Dendritic cell treated with granulocyte-macrophage colony-stimulating factor and Interleukin-4, amounts not matched to agents 40 ng/mL and 50 ng/mL, for 4 days (primary cell): ENCODE measurements at regions not wholly inside any gene's neighbourhood (a gene's known extent, or its start where the extent isn't known, plus 50 kb on each side); places are given as distances from the start of the nearest gene placed in this dataset.
"Not testable (repeated sequence)": the region's sequence is repeated elsewhere in the genome, so short reads cannot be mapped to it uniquely, and the experiment has no call there.

Experiments used
- H3K27ac Mint-ChIP-seq: one replicate; pipeline ENCODE4 v1.8.0; 2022; ENCODE audit warnings: mild to moderate bottlenecking, mixed read lengths
- H3K27me3 Mint-ChIP-seq: one replicate; pipeline ENCODE4 v1.8.0; 2022; ENCODE audit warnings: mild to moderate bottlenecking, mixed read lengths
- H3K36me3 Mint-ChIP-seq: one replicate; pipeline ENCODE4 v1.8.0; 2022; ENCODE audit warnings: low read depth, mixed read lengths
- H3K4me1 Mint-ChIP-seq: one replicate; pipeline ENCODE4 v1.8.0; 2022; ENCODE audit warnings: low read depth, mixed read lengths
- H3K4me3 Mint-ChIP-seq: one replicate; pipeline ENCODE4 v1.8.0; 2022; ENCODE audit warnings: mild to moderate bottlenecking, moderate library complexity, mixed read lengths
- H3K9me3 Mint-ChIP-seq: one replicate; pipeline ENCODE4 v1.8.0; 2022; ENCODE audit warnings: mixed read lengths
- intact Hi-C: fragments of 100-400 bp; cut with micrococcal nuclease; formaldehyde crosslinking; loops from one replicate; pipeline ENCODE4 v1.15.0; 2022

- no peaks in the 10 kb centered on the region for H3K4me1 Mint-ChIP-seq
- H3K27me3 Mint-ChIP-seq = no peaks in the 10 kb centered on the region
- peaks cover 9% of the 10 kb centered on the region for H3K9me3 Mint-ChIP-seq
- H3K27ac Mint-ChIP-seq = no peak overlapping the region
- H3K36me3 Mint-ChIP-seq = no peaks in the 10 kb centered on the region
- intact Hi-C loops = no loop called here
- no peak overlapping the region for H3K4me3 Mint-ChIP-seq
These were observed 184.2 kb upstream of the CHODL start for GRCh38 chr21:18060402-18060801.

DNA sequence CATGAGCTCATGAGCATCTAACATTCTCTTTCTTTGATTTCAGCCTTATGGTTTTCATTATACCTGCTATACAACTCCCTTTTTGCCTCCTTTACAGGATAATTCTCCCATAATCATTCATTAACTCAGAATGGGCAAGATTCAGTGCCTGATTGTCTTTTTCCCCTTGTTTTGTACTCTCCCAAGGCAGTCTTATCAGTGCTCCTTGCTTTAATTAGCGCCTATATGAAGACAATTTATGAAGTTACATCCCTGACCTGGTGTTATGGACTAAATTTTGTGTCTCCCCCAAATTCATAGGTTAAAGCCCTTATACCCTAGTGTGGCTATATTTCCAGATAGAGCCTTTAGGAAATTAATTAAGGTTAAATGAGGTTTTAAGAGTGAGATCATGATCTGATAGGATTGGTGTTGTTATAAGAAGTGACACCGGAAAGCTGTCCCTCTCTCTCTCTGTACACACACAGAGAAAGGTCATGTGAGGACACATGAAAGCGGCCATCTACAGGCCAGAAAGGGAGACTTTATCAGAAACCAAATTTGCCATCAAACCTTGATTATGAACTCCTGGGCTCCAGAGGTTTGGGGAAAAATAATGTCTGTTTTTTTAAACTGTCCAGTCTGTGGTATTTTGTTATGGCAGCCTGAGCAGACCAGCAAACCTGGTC is 185.8 kb upstream of the CHODL start:
- H3K36me3 Mint-ChIP-seq = no peaks in the 10 kb centered on the region
- peaks cover 9% of the 10 kb centered on the region for H3K9me3 Mint-ChIP-seq
- H3K4me1 Mint-ChIP-seq = no peaks in the 10 kb centered on the region
- H3K27me3 Mint-ChIP-seq = no peaks in the 10 kb centered on the region
- intact Hi-C loops = no loop called here
- no peak overlapping the region for H3K4me3 Mint-ChIP-seq
- H3K27ac Mint-ChIP-seq = no peak overlapping the region

DNA sequence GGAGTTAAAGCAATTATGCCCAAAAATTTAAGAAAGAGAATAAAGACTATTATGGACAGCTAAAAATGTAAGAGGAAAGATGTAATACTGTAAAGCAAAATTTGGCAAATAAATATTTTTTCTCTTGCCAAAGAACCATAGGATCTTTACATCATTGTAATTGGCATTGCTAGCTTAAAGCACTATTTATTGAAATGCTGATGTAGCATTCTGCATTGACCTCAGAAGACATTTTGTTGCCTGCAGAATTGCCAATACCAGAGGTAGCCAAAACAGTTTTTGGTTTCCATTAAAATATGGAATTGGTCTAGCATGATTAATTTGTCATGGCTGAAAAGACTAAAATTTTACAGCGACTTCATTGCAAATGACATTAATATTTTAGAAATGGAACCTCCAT is 191.5 kb upstream of the CHODL start:
- Mint-ChIP-seq H3K4me1 (no peaks in the 10 kb centered on the region), H3K27me3 (no peaks in the 10 kb centered on the region), H3K4me3 (no peak overlapping the region), H3K27ac (no peak overlapping the region), H3K9me3 (no peaks in the 10 kb centered on the region), H3K36me3 (no peaks in the 10 kb centered on the region)
- intact Hi-C loops = no loop called here

DNA sequence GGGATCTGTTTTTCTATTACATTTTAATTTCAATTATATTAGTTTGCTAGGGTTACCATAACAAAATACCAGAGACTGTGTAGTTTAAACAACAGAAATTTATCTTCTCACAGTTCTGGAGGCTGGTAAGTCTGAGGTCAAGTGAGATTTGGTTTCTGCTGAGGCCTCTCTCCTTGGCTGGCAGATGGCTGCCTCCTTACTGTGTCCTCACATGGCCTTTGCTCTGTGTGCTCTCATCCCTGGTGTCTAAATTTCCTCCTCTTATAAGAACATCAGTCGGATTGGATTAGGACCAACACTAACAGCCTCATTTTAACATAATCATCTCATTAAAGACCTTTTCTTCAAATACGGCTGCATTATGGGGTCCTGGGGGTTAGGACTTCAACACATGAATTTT is 195.2 kb upstream of the CHODL start:
- Mint-ChIP-seq H3K36me3 (no peaks in the 10 kb centered on the region), H3K9me3 (no peaks in the 10 kb centered on the region), H3K4me1 (no peaks in the 10 kb centered on the region), H3K4me3 (no peak overlapping the region), H3K27me3 (no peaks in the 10 kb centered on the region), H3K27ac (no peak overlapping the region)
- intact Hi-C loops = no loop called here

GRCh38 chr21:18041012-18041411 is 203.6 kb upstream of the CHODL start:
- H3K4me1 Mint-ChIP-seq = no peaks in the 10 kb centered on the region

GRCh38 chr21:18030248-18030647 is 211.1 kb upstream of the C21orf91 start:
- no peak overlapping the region for H3K27ac Mint-ChIP-seq
- H3K27me3 Mint-ChIP-seq = no peaks in the 10 kb centered on the region
- no peaks in the 10 kb centered on the region for H3K4me1 Mint-ChIP-seq
- no peaks in the 10 kb centered on the region for H3K36me3 Mint-ChIP-seq
- intact Hi-C loops = no loop called here
- H3K4me3 Mint-ChIP-seq = no peak overlapping the region
- no peaks in the 10 kb centered on the region for H3K9me3 Mint-ChIP-seq

More at GRCh38 chr21:18041012-18041411, 203.6 kb upstream of the CHODL start:
- Mint-ChIP-seq H3K36me3 (no peaks in the 10 kb centered on the region), H3K4me3 (no peak overlapping the region), H3K27ac (no peak overlapping the region), H3K27me3 (no peaks in the 10 kb centered on the region), H3K9me3 (no peaks in the 10 kb centered on the region)
- intact Hi-C loops = no loop called here

GRCh38 chr21:18026359-18026758 is 207.2 kb upstream of the C21orf91 start:
- H3K27me3 Mint-ChIP-seq = no peaks in the 10 kb centered on the region
- no peaks in the 10 kb centered on the region for H3K9me3 Mint-ChIP-seq
- H3K4me3 Mint-ChIP-seq = no peak overlapping the region
- H3K4me1 Mint-ChIP-seq = no peaks in the 10 kb centered on the region
- intact Hi-C loops = no loop called here
- H3K36me3 Mint-ChIP-seq = no peaks in the 10 kb centered on the region
- H3K27ac Mint-ChIP-seq = no peak overlapping the region

DNA sequence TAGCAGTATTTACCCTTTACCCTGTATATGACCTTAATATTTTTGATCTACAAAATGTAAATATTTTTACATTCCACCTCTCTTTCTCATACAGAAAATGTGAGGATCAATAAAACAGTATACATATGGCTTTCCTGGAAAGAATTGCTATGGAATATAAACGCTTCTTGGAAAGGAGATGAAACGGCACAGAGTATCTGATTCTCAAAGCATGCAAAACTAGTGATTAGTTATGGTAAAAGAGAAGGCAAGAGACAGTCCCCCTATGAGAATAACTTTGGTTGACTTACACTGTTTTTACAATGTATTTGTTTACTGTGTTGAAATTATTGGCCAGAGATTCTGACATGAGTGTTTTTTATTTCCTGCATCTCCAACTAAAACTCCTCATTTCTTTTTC is 204.6 kb upstream of the C21orf91 start:
- H3K36me3 Mint-ChIP-seq = no peaks in the 10 kb centered on the region
- intact Hi-C loops = no loop called here
- H3K27ac Mint-ChIP-seq = no peak overlapping the region
- no peaks in the 10 kb centered on the region for H3K4me1 Mint-ChIP-seq
- H3K9me3 Mint-ChIP-seq = no peaks in the 10 kb centered on the region
- H3K4me3 Mint-ChIP-seq = no peak overlapping the region
- H3K27me3 Mint-ChIP-seq = no peaks in the 10 kb centered on the region

DNA sequence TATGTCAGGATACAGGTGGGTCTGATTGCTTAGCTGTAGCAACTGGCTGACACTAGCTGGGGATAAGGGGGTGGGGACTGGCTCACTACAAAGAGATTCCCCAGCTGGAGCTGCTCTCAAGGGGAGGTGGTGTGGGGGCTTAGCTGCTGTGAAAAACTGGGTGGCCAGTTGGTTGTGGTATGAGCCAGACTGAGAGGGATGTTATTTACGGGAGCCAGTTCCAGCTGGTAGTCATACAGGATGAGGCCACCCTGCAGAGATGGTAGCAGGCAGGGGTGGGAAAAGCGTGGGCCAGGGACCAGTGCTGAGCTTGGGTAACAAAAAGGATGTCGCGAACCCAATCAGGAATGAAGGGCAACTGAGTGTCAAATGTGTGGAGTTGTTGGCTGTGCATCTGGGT is 204.0 kb upstream of the C21orf91 start:
- no peaks in the 10 kb centered on the region for H3K27me3 Mint-ChIP-seq
- no peaks in the 10 kb centered on the region for H3K9me3 Mint-ChIP-seq
- H3K27ac Mint-ChIP-seq = no peak overlapping the region
- H3K4me3 Mint-ChIP-seq = no peak overlapping the region
- no peaks in the 10 kb centered on the region for H3K4me1 Mint-ChIP-seq
- no peaks in the 10 kb centered on the region for H3K36me3 Mint-ChIP-seq
- intact Hi-C loops = no loop called here

DNA sequence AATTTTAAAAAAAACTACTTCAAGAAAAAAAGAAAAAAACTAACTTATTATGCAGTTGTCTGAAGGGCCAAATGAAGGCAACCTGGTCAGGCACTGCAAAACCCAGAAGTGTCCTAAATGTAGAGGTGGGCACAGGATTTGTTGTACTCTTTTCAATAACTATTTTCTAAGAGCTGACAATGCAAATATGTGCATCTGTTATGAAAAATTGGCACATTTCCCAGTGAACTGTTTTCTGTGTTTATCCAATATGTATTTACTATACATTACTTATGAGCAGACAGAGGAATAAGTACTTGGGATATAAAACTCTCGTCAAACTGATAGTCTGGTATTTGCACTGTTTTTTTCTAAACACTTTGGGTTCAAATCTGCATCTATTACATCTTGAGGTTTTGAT is 188.0 kb upstream of the C21orf91 start:
- Mint-ChIP-seq H3K27me3 (no peaks in the 10 kb centered on the region), H3K27ac (no peak overlapping the region), H3K4me3 (no peak overlapping the region), H3K36me3 (no peaks in the 10 kb centered on the region), H3K4me1 (no peaks in the 10 kb centered on the region), H3K9me3 (no peaks in the 10 kb centered on the region)
- intact Hi-C loops = no loop called here

GRCh38 chr21:18006691-18007090 is 187.5 kb upstream of the C21orf91 start:
- Mint-ChIP-seq H3K4me1 (no peaks in the 10 kb centered on the region), H3K9me3 (no peaks in the 10 kb centered on the region), H3K4me3 (no peak overlapping the region), H3K27ac (no peak overlapping the region), H3K27me3 (no peaks in the 10 kb centered on the region), H3K36me3 (no peaks in the 10 kb centered on the region)
- intact Hi-C loops = no loop called here

- peaks cover 23% of the 10 kb centered on the region for H3K9me3 Mint-ChIP-seq
- no peak overlapping the region for H3K4me3 Mint-ChIP-seq
- no peaks in the 10 kb centered on the region for H3K36me3 Mint-ChIP-seq
- no peaks in the 10 kb centered on the region for H3K27me3 Mint-ChIP-seq
- intact Hi-C loops = no loop called here
- H3K27ac Mint-ChIP-seq = no peak overlapping the region
- no peaks in the 10 kb centered on the region for H3K4me1 Mint-ChIP-seq
These were observed 183.2 kb upstream of the C21orf91 start for GRCh38 chr21:18002393-18002792.

GRCh38 chr21:18000981-18001686 is 182.0 kb upstream of the C21orf91 start:
- H3K9me3 Mint-ChIP-seq = peaks cover 29% of the 10 kb centered on the region
- no peaks in the 10 kb centered on the region for H3K4me1 Mint-ChIP-seq
- no peak overlapping the region for H3K27ac Mint-ChIP-seq
- H3K27me3 Mint-ChIP-seq = no peaks in the 10 kb centered on the region
- H3K4me3 Mint-ChIP-seq = no peak overlapping the region
- no peaks in the 10 kb centered on the region for H3K36me3 Mint-ChIP-seq
- intact Hi-C loops = no loop called here

GRCh38 chr21:17998599-17998998 is 179.4 kb upstream of the C21orf91 start:
- H3K4me3 Mint-ChIP-seq, H3K4me1 Mint-ChIP-seq, H3K36me3 Mint-ChIP-seq, intact Hi-C loops, H3K27me3 Mint-ChIP-seq, H3K27ac Mint-ChIP-seq: not testable (repeated sequence)
- H3K9me3 Mint-ChIP-seq = peaks cover 52% of the 10 kb centered on the region

- intact Hi-C loops = no loop called here
- no peaks in the 10 kb centered on the region for H3K4me1 Mint-ChIP-seq
- H3K9me3 Mint-ChIP-seq = peaks cover 29% of the 10 kb centered on the region
- H3K36me3 Mint-ChIP-seq = no peaks in the 10 kb centered on the region
- no peaks in the 10 kb centered on the region for H3K27me3 Mint-ChIP-seq
- H3K4me3 Mint-ChIP-seq = no peak overlapping the region
- H3K27ac Mint-ChIP-seq = no peak overlapping the region
These were observed 170.6 kb upstream of the C21orf91 start for GRCh38 chr21:17989780-17990179.
